Right atrium auricular region (tissue), 2 donors: ENCODE measurements at regions not wholly inside any gene's neighbourhood (a gene's known extent, or its start where the extent isn't known, plus 50 kb on each side); places are given as distances from the start of the nearest gene placed in this dataset.
A peak's percentile ranks its signal among the peaks of the same experiment; 100 is the strongest.
"Not testable (repeated sequence)": the region's sequence is repeated elsewhere in the genome, so short reads cannot be mapped to it uniquely, and the experiment has no call there.

Source experiments
- DNase-seq: peaks from one replicate; pipeline ENCODE4 v3.0.0-alpha.2; 2019; ENCODE audit warnings: low spot score
- H3K27ac ChIP-seq, 2 donors: fragments of 200-600 bp; sonication (generic); 1 replicate in 1 of 2; 2 replicates in 1 of 2; pipeline ENCODE4 v1.5.1; 2016 to 2019
- H3K27me3 ChIP-seq, 2 donors: fragments of 200-600 bp; sonication (generic); one replicate each; pipeline versions ENCODE4 v1.5.1 to v1.6.0; 2017 to 2019
- H3K36me3 ChIP-seq: fragments of 200-600 bp; sonication (generic); one replicate; pipeline ENCODE4 v1.5.1; 2016
- H3K4me1 ChIP-seq, 2 donors: fragments of 200-600 bp; sonication (generic); one replicate each; pipeline versions ENCODE4 v1.5.1 to v1.6.0; 2017 to 2019
- H3K4me3 ChIP-seq, 2 donors: fragments of 200-600 bp; sonication (generic); 1 replicate in 1 of 2; 2 replicates in 1 of 2; pipeline ENCODE4 v1.5.1; 2017 to 2019; ENCODE audit warnings: mild to moderate bottlenecking in 1 of 2, moderate library complexity in 1 of 2
- H3K9me3 ChIP-seq, 2 donors: fragments of 200-600 bp; sonication (generic); one replicate each; pipeline ENCODE4 v1.5.1; 2019
- CTCF ChIP-seq, 2 donors: fragments of 200-600 bp; sonication (generic); IDR thresholded peaks; one replicate each; pipeline ENCODE4 v1.5.1; 2019; ENCODE audit warnings: antibody characterized with exemption in 2 of 2

- no peaks in the 10 kb centered on the region for H3K36me3 ChIP-seq
- peak overlapping the region; percentile 62 to 76 for H3K27ac ChIP-seq
- peaks cover 0 to 20% of the 10 kb centered on the region in 2 donors for H3K4me1 ChIP-seq
- no peaks in the 10 kb centered on the region for H3K27me3 ChIP-seq
- no peak overlapping the region for H3K4me3 ChIP-seq
- no peaks in the 10 kb centered on the region for H3K9me3 ChIP-seq
- peak; percentile 77 for DNase-seq
- TF ChIP-seq CTCF (IDR thresholded peaks at IDR 0.05): no peak
These were observed 66.5 kb downstream of the DMP1 start for GRCh38 chr4:87716371-87717265.

GRCh38 chr4:87717276-87718031 is 67.4 kb downstream of the DMP1 start:
- Histone ChIP-seq H3K27me3 (no peaks in the 10 kb centered on the region), H3K4me3 (no peak overlapping the region), H3K4me1 (peaks cover 0 to 20% of the 10 kb centered on the region in 2 donors), H3K36me3 (no peaks in the 10 kb centered on the region), H3K27ac (peak overlapping the region; percentile 62 to 76), H3K9me3 (no peaks in the 10 kb centered on the region)
- DNase-seq: no peak
- no peak for TF ChIP-seq CTCF (IDR thresholded peaks at IDR 0.05)

GRCh38 chr4:87718217-87718835 is 68.2 kb downstream of the DMP1 start:
- Histone ChIP-seq H3K27ac (peak overlapping the region; percentile 62 to 76), H3K4me3 (no peak overlapping the region), H3K9me3 (no peaks in the 10 kb centered on the region), H3K4me1 (peaks cover 0 to 20% of the 10 kb centered on the region in 2 donors), H3K27me3 (no peaks in the 10 kb centered on the region), H3K36me3 (no peaks in the 10 kb centered on the region)
- no peak for TF ChIP-seq CTCF (IDR thresholded peaks at IDR 0.05)
- DNase-seq: peak; percentile 68

- no peaks in the 10 kb centered on the region for H3K36me3 ChIP-seq
- H3K4me1 ChIP-seq: peaks cover 0 to 20% of the 10 kb centered on the region in 2 donors
- DNase-seq: no peak
- TF ChIP-seq CTCF (IDR thresholded peaks at IDR 0.05): no peak
- H3K27me3 ChIP-seq: no peaks in the 10 kb centered on the region
- no peak overlapping the region for H3K27ac ChIP-seq
- no peak overlapping the region for H3K4me3 ChIP-seq
- H3K9me3 ChIP-seq: no peaks in the 10 kb centered on the region
These were observed 70.1 kb downstream of the DMP1 start for GRCh38 chr4:87720094-87720691.

- not testable (repeated sequence) for DNase-seq, H3K27me3 ChIP-seq, H3K9me3 ChIP-seq, H3K36me3 ChIP-seq, H3K27ac ChIP-seq, H3K4me3 ChIP-seq, H3K4me1 ChIP-seq
These were observed 74.1 kb upstream of the IBSP start for GRCh38 chr4:87725287-87725686.
